ENCODE measurements at regions not wholly inside any gene's neighbourhood (a gene's known extent, or its start where the extent isn't known, plus 50 kb on each side); places are given as distances from the start of the nearest gene placed in this dataset.

DNA sequence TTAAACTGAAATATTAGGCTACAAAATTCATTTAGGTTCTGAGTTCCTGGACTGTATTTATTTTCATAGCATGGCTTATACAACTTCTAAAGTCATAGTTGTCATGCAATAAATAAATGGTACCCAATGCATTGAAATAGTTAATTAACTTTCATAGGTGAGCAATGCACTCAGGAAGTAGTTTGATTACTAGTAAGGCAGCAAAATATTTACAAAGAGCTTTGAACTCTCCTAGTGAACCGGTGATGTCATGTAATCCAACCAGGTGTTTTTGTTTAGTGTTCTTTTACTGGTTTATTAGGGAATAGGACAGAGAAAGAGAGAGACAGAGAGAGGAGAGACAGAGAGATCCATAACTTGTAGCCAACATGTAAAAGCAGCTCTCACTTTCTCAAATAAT, 228.6 kb upstream of the CTSO start:
- TF ChIP-seq, protein P1, sequence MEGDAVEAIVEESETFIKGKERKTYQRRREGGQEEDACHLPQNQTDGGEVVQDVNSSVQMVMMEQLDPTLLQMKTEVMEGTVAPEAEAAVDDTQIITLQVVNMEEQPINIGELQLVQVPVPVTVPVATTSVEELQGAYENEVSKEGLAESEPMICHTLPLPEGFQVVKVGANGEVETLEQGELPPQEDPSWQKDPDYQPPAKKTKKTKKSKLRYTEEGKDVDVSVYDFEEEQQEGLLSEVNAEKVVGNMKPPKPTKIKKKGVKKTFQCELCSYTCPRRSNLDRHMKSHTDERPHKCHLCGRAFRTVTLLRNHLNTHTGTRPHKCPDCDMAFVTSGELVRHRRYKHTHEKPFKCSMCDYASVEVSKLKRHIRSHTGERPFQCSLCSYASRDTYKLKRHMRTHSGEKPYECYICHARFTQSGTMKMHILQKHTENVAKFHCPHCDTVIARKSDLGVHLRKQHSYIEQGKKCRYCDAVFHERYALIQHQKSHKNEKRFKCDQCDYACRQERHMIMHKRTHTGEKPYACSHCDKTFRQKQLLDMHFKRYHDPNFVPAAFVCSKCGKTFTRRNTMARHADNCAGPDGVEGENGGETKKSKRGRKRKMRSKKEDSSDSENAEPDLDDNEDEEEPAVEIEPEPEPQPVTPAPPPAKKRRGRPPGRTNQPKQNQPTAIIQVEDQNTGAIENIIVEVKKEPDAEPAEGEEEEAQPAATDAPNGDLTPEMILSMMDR (IDR thresholded peaks at IDR 0.05) = no peak
- no peak overlapping the region for H3K4me2 ChIP-seq (ENCODE audit: low read length)
- H3K9ac ChIP-seq = no peak overlapping the region
- H3K9me3 ChIP-seq (ENCODE audit: control insufficient read depth, low read length) = no peaks in the 10 kb centered on the region
- H3K4me3 ChIP-seq (ENCODE audit: low read depth, low read length) = no peak overlapping the region
- no peaks in the 10 kb centered on the region for H3K36me3 ChIP-seq (ENCODE audit: control insufficient read depth, insufficient read depth, low read length)
- H2AFZ ChIP-seq = no peak overlapping the region
- H3K27me3 ChIP-seq (ENCODE audit: control insufficient read depth, insufficient read depth, low read length) = no peaks in the 10 kb centered on the region
- no peak overlapping the region for H3K27ac ChIP-seq
- no peaks in the 10 kb centered on the region for H3K79me2 ChIP-seq
- H3K4me1 ChIP-seq = no peaks in the 10 kb centered on the region

DNA sequence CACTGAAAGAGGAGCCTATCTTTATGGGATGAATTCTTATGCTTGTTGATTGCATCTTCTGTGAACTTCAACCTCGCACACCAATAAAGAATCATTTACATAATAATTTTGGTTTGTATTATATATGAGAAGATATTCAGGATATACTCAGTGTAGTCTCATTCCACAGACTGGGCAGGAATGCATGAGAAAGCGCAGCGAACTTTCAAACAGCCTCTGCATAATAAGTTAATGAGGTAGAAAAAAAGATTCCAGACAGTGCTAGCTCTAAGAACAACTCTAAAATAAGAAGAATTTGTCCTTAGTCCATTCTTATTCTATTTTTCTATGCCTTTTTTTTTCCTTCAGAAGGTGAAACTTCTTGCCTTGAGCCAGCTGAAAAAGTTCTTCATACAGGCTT, 224.3 kb upstream of the CTSO start:
- Histone ChIP-seq H3K9me3 (ENCODE audit: control insufficient read depth, low read length) (no peaks in the 10 kb centered on the region), H3K27me3 (ENCODE audit: control insufficient read depth, insufficient read depth, low read length) (no peaks in the 10 kb centered on the region), H2AFZ (no peak overlapping the region), H3K4me1 (no peaks in the 10 kb centered on the region), H3K4me2 (ENCODE audit: low read length) (no peak overlapping the region), H3K9ac (no peak overlapping the region), H3K36me3 (ENCODE audit: control insufficient read depth, insufficient read depth, low read length) (no peaks in the 10 kb centered on the region), H3K27ac (no peak overlapping the region), H3K4me3 (ENCODE audit: low read depth, low read length) (no peak overlapping the region), H3K79me2 (no peaks in the 10 kb centered on the region)
- TF ChIP-seq, protein P1 (IDR thresholded peaks at IDR 0.05) = no peak

DNA sequence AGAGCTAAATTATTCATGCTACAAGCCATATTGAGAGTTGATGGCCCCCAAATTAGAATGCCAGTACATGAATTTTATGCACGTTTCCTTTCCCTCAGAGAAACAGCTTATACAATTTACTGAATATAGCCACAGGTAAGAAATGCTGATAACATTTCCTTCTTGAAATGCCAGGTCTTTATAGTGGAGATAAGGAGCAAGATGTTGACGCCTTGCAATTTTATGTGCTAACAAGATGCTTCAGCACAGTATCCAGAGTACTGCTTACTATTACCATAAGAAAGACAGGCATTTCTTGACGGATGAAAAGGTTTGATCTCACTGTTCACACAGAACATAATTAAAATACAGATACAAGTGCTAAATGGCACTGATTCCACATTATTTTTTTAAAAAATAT, 223.2 kb upstream of the CTSO start:
- Histone ChIP-seq H3K4me2 (ENCODE audit: low read length) (no peak overlapping the region), H3K4me1 (no peaks in the 10 kb centered on the region), H3K27me3 (ENCODE audit: control insufficient read depth, insufficient read depth, low read length) (no peaks in the 10 kb centered on the region), H3K79me2 (no peaks in the 10 kb centered on the region), H3K9ac (no peak overlapping the region), H3K36me3 (ENCODE audit: control insufficient read depth, insufficient read depth, low read length) (no peaks in the 10 kb centered on the region), H3K27ac (no peak overlapping the region), H2AFZ (no peak overlapping the region), H3K9me3 (ENCODE audit: control insufficient read depth, low read length) (no peaks in the 10 kb centered on the region), H3K4me3 (ENCODE audit: low read depth, low read length) (no peak overlapping the region)
- TF ChIP-seq, protein P1 (IDR thresholded peaks at IDR 0.05) = no peak

DNA sequence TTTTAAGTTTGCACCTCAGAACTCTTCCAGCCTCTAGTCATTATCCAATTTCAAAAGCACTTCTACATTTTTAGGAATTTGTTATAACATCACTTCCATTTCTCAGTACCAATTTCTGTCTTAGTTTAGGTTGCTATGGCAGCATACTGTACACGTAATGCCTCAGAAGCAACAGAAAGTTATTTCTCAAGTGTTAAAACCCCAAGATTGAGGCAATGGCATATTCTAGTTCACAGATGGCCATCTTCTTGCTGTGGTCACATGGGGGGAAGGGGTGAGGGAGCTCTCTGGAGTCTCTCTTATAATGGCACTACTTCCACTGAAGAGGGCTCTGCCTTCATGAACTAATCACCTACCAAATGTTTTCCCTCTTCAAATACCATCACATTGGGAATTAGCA, 220.3 kb upstream of the CTSO start:
- no peaks in the 10 kb centered on the region for H3K27me3 ChIP-seq (ENCODE audit: control insufficient read depth, insufficient read depth, low read length)
- H3K4me1 ChIP-seq = no peaks in the 10 kb centered on the region

DNA sequence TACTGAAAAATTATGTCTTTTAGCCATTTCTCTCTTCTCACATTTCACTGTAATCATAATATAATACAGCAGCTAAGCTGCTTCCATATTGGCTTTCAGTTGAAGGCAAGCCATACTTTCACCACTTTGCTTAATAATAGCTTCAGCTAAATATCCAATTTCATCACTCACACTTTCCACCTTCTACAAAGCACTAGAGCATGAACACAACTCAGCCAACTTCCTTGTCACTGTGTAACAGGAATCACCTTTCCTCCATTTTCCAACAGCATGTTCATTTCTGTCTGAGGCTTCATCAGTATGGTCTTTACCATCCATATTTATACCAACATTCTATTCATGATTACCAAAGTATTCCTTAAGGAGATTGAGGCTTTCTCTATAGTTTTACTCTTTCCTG, 219.8 kb upstream of the CTSO start:
- Histone ChIP-seq H2AFZ (no peak overlapping the region), H3K4me1 (no peaks in the 10 kb centered on the region), H3K79me2 (no peaks in the 10 kb centered on the region), H3K4me3 (ENCODE audit: low read depth, low read length) (no peak overlapping the region), H3K9me3 (ENCODE audit: control insufficient read depth, low read length) (no peaks in the 10 kb centered on the region), H3K9ac (no peak overlapping the region), H3K27ac (no peak overlapping the region), H3K4me2 (ENCODE audit: low read length) (no peak overlapping the region), H3K36me3 (ENCODE audit: control insufficient read depth, insufficient read depth, low read length) (no peaks in the 10 kb centered on the region), H3K27me3 (ENCODE audit: control insufficient read depth, insufficient read depth, low read length) (no peaks in the 10 kb centered on the region)
- TF ChIP-seq, protein P1 (IDR thresholded peaks at IDR 0.05) = no peak

More for the DNA sequence above, 220.3 kb upstream of the CTSO start:
- Histone ChIP-seq H3K9me3 (ENCODE audit: control insufficient read depth, low read length) (no peaks in the 10 kb centered on the region), H3K4me2 (ENCODE audit: low read length) (no peak overlapping the region), H3K4me3 (ENCODE audit: low read depth, low read length) (no peak overlapping the region), H3K36me3 (ENCODE audit: control insufficient read depth, insufficient read depth, low read length) (no peaks in the 10 kb centered on the region), H3K9ac (no peak overlapping the region), H2AFZ (no peak overlapping the region), H3K27ac (no peak overlapping the region), H3K79me2 (no peaks in the 10 kb centered on the region)
- TF ChIP-seq, protein P1 (IDR thresholded peaks at IDR 0.05) = no peak

Data from parathyroid adenoma (tissue), 2 donors.